ELF-1 (cell line): ENCODE measurements at regions not wholly inside any gene's neighbourhood (a gene's known extent, or its start where the extent isn't known, plus 50 kb on each side); places are given as distances from the start of the nearest gene placed in this dataset.

Experiments used
- DNase-seq: peaks from one replicate; pipeline ENCODE4 v3.0.0-alpha.2; 2016; ENCODE audit warnings: low read depth, low spot score

GRCh38 chr1:201656311-201657032 is 117.5 kb downstream of the NAV1 start:
- no peak for DNase-seq

DNA sequence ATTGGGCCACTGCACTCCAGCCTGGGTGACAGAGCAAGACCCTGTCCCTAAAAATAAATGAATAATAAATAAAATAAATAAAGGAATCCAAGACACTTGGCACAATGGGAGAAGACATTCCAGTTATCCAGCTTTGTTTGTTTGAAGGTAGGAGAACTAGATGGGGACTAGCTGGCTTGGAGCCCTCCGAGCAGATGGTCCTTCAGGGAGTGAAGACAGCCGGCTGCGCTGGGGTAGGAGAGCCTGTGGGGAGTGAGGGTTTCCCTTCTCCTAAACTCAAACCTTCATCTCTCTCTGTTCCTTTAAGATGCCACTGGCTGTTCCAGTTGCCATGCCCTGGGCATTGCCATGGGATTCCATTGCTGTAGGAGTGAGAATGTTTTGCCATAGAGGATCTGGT is 120.6 kb downstream of the NAV1 start:
- no peak for DNase-seq

GRCh38 chr1:201660931-201661822 is 122.2 kb downstream of the NAV1 start:
- no peak for DNase-seq

DNA sequence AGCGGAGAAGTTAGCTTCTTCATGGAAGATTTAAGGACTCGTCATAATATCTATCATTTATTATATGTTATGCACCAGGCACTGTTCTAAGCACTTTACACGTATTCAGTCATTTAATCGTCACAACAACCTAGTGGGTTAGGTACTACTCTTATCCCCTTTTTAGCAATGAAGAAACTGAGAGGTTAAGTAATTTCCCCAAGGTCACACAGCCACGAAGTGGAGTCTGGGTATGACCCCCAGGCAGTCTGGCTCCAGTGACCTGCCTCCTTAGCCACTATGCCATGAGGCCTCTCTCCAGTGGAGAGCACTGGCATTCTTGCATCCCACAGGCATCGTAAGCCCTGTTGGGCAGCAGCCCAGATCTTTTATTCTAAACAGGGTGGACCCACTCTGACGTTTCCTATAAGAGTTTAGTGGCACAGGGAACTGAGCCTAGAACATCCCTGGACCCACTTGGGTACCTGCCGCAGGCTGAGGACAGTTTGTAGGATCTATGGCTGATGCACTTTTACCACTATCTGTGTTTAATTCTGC is 123.0 kb downstream of the NAV1 start:
- no peak for DNase-seq

DNA sequence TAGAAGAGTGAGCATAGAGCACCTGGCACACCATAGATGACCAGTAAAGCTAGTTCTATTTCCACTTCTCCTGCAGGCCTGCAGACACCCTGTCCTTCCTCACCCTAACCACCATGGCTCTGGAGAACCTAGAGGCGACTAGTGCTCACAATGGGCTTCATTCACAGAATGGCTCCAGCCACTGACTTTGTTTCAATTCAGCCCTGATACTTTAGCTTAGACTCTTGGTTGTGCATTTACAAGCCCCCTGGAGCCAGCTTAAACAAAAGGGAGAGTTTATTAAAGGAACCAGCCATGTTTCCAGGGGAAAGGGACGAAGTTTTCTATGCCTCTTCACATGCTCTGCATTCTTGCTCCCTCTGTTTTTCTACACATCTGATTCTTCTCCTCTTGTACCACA is 123.7 kb downstream of the NAV1 start:
- no peak for DNase-seq

DNA sequence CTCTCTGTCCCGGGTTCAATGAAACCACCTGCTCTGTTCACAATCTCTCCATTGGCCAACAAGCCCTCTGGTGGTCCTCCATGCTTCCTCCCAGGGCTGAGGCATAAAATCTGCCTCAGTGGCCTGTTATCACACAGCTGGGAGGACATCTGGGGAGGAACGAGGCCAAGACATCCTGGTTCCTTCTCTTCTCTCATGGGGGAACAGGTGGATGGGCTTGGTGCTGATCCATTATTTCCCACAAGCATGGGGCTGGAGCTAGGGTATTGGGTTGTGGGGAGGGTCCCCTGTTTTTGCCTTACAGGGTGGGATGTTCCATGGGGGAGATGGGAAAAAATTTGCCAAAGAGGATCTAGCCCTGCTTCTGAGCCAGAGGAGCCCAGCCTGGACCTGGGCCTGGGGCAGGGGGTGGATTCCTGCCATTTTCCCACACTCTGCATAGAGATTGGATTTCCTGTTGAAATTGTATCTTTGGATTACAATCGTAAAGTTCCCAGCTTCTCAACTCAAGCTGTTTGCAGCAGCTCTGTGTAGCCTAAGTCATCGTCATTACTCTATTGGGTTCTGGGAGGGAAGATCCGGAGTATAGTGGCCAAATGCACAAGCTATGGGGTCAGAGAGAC is 124.7 kb downstream of the NAV1 start:
- DNase-seq: no peak

- no peak for DNase-seq
Measured at GRCh38 chr1:201665036-201665435, 126.1 kb downstream of the NAV1 start.

DNA sequence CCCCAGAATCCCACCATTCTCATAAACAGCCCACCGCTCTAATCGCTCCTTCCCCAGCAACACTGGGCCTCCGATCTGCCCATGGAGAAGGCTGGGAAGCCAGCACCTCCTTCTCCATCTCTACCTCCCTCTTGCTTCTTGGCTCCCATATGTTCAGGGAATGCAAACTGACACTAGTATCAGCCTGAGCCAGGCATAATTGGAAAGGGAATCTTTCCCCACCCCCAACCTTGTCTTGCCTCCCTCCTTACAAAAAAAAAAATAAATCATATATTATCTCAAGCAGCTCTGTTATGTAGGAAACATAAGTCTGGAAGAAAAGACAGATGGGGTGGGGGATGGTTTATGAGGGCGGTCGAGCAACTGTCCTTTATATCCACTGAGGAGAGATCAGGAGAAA is 127.2 kb downstream of the NAV1 start:
- no peak for DNase-seq

- no peak for DNase-seq
Measured at GRCh38 chr1:201666645-201667044, 127.7 kb downstream of the NAV1 start.

DNA sequence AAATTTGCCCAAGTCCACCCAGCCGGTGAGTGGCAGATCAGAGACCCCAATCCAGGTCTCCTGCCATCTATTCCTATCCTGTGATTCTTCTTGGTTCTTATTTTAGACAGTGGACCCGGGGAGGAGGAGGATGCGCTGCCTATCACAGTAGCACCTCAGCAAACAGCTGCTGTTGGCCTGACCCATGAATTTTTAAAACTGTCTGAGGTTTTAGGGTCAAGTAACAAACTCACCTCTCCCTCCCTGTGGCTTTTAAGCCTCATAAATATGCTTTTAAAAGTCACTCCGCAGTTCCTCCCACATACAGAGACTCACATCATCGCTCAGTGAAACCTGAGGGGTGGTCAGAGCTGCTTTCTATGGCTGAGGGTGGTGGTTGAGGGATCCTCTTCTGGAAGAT is 128.6 kb downstream of the NAV1 start:
- no peak for DNase-seq

DNA sequence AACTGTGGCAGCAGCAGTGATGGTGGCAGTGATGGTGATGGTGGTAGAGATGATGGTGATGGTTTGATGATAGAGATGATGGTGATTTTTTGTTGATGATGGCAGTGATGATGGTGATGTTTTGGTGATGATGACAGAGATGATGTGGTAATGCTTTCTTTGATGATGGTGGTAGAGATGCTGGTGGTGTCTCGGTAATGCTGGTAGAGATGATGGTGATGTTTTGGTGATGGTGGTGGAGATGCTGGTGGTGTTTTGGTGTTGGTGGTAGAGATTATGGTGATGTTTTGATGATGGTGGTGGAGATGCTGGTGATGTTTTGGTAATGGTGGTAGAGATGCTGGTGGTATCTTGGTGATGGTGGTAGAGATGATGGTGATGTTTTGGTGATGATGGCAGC is 131.6 kb downstream of the NAV1 start:
- no peak for DNase-seq

DNA sequence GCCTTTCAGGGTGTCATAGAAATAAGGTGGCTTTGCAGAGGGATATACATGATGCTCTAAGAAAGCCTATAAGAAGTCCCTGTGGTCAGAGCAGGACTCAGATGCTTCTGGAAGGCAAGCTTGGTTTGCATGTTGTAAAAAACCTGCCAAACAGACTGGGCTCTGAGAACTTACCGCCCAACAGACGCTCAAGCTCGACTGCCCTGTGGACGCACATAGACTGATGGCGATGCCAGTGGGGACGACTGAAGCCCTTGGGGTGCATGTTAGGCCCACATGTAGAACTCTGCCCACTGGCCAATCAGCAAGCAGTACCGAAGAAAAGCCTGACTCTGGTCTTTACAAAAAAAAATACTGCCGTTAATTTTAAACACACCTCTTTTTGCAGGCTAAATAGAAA is 133.8 kb downstream of the NAV1 start:
- no peak for DNase-seq

DNA sequence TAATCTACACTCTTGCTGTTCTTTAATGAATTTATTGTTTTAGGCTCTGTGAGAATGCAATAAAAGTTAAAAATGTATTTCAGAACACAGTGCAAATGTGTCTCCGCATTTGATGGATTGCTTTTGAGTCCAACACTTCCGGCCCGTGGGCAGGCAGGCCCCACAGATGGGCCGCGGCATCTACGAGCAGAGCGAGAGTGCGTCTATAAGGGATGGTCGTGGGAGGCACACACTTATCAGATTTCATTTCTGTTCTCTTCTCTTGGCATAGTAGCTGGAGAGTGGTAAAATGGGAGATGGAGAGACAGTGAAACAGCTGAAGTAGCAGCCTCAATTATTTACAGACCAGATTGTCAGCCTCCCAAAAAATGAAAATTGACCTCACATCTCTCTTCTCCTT is 134.2 kb downstream of the NAV1 start:
- no peak for DNase-seq

DNA sequence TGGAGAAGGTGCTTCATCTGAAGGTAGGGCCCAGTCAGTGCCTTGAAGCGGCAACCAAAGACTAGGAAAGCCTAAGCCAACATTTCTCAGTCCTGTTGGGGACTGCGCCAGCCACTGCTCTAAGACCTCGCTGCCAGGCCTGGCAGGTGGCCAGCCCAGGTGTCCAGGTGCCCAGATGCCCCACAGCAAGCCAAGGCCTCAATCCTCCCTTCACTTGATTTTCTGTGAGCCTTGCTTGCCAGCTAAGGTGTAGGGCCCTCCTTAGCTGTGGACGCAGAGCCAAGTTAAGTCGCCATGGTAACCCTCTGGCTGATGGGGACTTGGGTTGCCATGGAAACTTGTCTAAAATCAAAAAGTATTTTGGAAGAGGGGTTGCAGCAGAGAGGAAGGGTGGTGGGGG is 135.0 kb downstream of the NAV1 start:
- DNase-seq: no peak

DNA sequence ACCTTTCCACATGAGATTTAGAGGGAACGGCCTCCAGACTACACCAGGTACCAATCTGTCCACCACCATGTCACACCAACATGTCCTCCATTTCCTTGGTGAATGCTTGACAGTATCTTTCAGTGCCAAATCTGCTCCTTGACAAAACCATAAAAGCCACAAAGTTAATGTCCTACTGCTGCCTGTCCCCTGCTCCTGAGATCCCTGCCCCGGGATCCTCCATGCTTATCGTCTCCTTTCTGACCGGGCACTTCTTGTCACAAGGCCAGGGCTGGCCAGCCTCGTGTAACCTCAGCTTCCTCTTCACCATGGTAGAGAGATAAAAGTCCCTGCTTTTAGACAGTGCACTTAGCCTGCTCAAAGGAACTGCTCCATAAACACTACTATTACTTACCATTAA is 136.2 kb downstream of the NAV1 start:
- DNase-seq: no peak

GRCh38 chr1:201676197-201676596 is 137.3 kb downstream of the NAV1 start:
- peak; percentile 70 for DNase-seq

DNA sequence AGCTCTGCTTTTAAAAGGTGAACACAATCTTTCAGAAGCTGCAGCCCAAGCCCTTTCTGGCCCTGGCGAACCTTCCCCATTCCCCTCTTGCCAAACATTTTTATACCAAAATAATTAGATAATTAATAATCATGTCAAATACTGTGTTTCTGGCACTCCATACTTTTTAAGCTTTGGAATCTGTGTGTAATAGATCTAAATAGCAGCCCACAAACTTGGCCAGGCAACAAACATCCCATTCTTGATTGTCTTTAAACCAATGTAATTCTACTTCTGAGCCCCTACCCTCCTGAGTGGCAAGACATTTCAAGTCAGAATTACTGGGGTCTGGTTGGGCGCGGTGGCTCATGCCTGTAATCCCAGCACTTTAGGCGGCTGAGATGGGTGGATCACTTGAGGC is 137.7 kb downstream of the NAV1 start:
- no peak for DNase-seq

GRCh38 chr1:201678264-201679101 is 139.6 kb downstream of the NAV1 start:
- DNase-seq: peak; percentile 78

GRCh38 chr1:201681375-201681774 is 142.4 kb downstream of the NAV1 start:
- no peak for DNase-seq

DNA sequence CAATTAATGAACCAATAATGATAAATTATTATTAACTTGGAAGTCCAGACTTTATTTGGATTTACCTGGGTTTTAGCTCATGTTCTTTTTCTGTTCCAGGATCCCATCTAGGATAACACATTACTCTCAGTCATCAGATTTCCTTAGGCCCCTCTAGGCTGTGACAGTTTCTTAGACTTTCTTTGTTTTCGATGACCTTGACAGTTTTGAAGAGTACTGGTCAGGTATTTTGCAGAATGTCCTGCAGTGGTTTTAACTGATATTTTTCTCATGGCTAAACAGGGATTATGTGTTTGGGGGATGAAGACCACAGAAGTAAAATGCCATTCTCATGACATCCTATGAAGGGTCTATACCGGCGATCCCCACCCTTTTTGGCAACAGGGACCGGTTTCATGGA is 144.0 kb downstream of the NAV1 start:
- DNase-seq: no peak

GRCh38 chr1:201683397-201683796 is 144.5 kb downstream of the NAV1 start:
- DNase-seq: no peak
